HG03095 (cell line): ENCODE measurements at regions not wholly inside any gene's neighbourhood (a gene's known extent, or its start where the extent isn't known, plus 50 kb on each side); places are given as distances from the start of the nearest gene placed in this dataset.

Experiments
- ATAC-seq: cut with Tn5 transposase; IDR thresholded peaks from one replicate; pipeline ENCODE4 v1.9.1; 2021; ENCODE audit warnings: moderate library complexity; ENCODE audit not compliant: unreplicated experiment

DNA sequence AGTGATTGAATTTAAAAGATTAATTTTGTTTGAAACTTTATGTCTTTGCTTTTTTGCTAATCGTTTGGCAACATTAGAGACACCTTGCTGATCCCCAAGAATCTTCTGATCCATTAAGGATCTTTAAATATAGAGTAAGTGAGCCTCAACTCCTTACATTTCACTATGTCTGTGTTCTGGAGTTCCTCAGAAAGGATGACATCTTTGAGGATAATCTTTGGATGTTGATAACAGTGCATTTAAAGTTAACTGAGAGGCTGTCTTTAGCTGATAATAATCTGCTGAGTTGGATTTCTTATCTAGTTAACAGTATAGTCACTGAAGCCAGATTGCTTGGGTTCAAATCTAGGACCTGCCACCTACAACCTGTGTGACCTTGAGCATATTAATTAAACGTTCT, 221.6 kb upstream of the EMCN start:
- ATAC-seq = no peak

- no peak for ATAC-seq
Measured at GRCh38 chr4:100738196-100739165, 220.7 kb upstream of the EMCN start.

GRCh38 chr4:100736641-100737451, 219.0 kb upstream of the EMCN start:
- no peak for ATAC-seq

DNA sequence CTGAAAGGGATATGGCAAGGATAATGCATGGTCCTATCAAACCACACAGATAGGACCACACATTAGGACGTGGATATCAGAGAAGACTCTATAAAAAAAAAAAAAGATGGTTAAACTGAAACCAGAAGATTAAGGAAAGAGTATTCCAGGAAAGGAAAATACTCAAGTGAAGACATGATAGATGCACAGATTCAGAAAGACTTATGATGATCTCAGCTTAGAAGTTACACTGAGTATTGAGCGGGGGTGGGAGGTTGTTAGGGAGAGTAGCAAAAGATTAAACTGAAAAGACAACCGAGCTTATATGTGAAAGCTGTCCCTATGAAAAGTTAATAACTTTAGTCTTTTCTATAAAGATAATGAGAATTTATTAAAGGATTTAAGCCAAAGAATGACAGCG, 211.0 kb upstream of the EMCN start:
- ATAC-seq = no peak

DNA sequence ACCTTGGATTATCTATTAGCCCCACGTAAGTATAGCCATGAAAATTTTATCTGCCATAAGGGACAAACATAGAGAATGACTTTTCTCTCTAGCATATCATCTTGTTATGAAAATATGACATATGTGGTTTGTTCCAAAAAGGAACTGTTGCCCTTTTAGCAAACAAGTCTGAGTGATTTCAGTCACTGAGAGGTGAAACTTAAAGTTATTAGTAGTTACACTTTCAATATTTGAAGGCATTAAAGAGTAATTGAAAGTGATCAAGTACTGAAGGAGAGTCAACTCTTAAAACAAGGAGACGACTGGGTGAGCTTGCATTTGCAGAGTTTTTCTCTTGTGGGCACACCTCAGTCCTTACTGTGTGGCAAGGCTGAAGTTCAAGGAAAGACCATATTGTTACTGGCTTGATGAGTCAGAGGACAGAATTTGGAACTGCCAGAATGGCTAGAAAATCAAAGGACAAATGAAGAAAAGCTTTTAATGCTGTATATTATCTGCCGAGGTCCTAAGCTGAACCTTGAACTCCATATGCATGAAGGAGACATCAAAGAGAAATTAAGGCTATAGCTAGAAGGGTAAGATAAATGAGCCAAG, 205.1 kb upstream of the EMCN start:
- peak; percentile 81 for ATAC-seq

- ATAC-seq = no peak
Measured at GRCh38 chr4:100722133-100722532, 204.3 kb upstream of the EMCN start.

DNA sequence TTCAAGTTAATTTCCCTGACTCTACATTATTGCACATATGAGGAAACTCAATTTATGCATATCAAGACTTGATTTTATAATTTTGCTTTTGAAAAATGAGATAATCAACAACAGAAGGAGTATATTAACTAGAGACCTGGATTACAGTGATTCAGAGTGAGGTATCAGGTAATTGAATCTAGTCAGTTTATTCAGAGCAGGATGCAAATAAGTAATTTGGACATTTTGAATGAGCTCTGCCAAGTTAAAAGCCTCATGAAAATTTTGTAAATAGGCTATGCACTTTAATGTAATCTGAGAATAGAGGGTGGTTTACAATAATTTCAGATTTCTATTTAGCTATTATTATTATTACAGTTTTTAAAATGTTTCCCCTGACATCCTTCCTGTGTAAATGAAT, 203.7 kb upstream of the EMCN start:
- no peak for ATAC-seq

DNA sequence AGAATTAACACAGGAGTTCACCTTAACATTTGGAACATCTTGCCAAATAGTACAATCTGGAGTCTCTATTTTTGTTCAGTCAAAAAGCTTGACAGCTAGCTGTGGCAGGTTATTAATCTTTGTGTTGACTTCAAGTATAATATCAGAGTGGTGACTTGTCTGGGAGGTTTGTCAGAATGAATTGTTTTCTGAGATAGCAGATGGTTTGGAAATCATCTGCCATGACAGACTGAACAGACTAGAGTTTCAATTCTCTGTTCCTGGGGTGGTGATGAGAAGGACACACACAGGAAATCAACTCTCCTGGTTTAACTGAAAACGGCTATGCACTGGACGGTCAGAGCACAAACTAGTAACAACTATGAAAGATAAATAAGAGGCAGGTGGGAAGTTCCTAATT, 203.3 kb upstream of the EMCN start:
- no peak for ATAC-seq

DNA sequence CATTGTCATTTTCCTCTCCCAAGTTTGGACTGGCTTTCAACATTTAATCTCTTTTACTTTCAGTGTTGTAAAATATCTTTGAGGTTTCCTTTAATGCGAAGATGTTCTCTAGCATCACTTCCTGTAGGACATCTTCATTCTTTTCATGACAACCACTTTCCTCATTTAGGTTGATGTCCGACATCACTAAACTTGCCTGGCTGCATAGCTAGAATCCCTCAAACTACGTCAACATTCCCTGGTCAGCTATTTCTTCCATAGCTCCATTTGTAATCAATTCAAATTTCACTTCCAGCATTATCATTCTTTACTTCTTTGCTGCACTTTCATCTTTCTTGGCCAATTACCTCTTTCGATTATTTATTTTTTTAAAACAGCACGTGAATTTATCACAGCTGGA, 198.6 kb upstream of the EMCN start:
- no peak for ATAC-seq

DNA sequence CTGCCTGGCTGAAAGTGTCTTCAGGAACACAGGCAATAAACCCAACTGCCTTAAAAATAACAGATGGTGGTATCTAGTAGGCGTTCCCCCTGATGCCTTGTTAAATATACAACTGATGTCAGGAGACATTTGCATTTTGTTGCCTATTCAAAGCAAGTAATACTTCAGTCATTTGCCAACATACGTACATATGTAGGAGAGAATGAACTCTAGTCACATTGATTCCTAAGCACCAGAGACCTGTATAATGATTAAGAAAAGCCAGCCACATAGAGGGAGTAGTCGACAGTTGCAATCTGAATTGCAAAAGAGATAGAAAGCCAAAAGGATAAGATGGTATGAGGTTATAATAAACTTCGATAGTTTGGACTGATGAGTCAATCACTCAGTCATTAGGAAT, 191.0 kb upstream of the EMCN start:
- no peak for ATAC-seq

GRCh38 chr4:100707786-100708185, 190.0 kb upstream of the EMCN start:
- ATAC-seq = no peak

GRCh38 chr4:100696531-100696930, 178.7 kb upstream of the EMCN start:
- ATAC-seq = no peak

- ATAC-seq = no peak
Measured at GRCh38 chr4:100695871-100696270, 178.0 kb upstream of the EMCN start.

- ATAC-seq = no peak
Measured at GRCh38 chr4:100695039-100695654, 177.3 kb upstream of the EMCN start.

GRCh38 chr4:100694467-100694866, 176.6 kb upstream of the EMCN start:
- no peak for ATAC-seq

- no peak for ATAC-seq
Measured at GRCh38 chr4:100690812-100691211, 173.0 kb upstream of the EMCN start.

DNA sequence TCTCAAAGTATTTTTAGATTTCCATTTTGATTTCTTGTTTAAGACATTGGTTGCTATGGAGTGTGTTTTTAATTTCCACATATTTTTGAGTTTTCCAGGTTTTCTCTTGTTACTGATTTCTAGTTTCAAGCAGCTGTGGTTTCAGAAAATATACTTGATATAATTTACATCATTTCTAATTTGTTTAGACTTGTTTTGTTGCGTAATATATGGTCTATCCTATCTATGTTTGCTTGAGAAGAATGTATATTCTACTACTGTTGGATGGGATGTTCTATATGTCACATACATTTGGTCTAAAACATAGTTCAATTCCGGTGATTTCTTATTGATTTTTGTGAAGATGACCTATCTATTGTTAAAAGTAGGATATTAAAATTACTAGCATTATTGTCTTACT, 170.5 kb upstream of the EMCN start:
- no peak for ATAC-seq

DNA sequence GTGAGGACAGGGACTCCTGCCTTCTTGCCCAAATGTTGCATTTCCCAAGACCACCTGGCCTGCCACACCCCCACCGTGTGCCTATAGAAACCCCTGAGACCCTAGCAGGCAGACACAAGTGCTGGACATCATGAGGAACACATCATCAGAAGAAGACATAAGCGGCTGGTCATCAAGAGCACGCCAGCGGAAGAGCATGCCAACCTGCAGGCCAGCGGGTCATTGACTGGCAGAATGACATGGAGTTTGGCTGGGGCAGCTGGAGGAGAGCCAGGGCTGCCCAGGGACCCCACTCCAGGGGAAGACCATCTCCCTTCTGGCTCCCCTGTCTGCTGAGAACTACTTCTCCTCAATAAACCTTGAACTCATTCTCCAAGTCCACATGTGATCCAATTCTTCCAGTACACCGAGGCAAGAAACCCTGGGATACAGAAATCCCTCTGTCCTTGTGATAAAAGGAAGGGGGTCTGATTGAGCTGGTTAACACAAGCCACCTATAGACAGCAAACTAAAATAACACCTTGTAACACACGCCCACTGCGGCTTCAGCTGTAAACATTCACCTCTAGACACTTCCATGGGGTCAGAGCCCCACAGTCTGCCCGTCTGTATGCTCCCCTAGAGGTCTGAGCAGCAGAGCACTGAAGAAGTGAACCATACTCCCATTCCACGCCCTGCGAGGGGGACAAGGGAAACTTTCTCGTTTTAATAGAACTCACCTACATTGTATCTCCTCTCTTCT, 164.8 kb upstream of the EMCN start:
- no peak for ATAC-seq

DNA sequence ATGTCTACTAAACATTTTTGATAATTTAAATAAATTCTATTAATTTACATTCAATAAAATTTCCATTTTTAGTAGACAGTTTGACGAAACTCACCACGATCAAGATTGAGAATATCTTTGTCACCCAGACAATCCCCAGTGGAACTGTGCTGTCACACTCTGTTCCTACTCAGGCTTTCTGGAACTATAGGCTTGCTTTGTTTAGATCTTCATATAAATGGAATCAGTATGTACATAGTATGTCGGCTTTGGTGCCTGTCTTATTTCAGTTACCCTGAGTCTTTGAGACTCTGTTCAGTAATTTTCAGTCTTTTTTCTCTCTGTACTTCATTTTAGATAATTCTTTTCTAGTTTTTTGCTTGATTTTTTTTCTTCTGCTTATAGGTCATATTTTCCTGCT, 163.5 kb upstream of the EMCN start:
- ATAC-seq = no peak

- ATAC-seq = no peak
Measured at GRCh38 chr4:100679926-100680325, 162.1 kb upstream of the EMCN start.

- no peak for ATAC-seq
Measured at GRCh38 chr4:100674976-100675375, 157.2 kb upstream of the EMCN start.
